H1 (cell line): ENCODE measurements at regions not wholly inside any gene's neighbourhood (a gene's known extent, or its start where the extent isn't known, plus 50 kb on each side); places are given as distances from the start of the nearest gene placed in this dataset.

Experiments
- CTCF ChIA-PET: fragments of 300-600 bp; sonication (Branson Sonifier 250); formaldehyde crosslinking; loops from one replicate; lab custom pipeline; 2021; ENCODE audit not compliant: partially characterized antibody; lab: Charles Lee
- POLR2A ChIA-PET: fragments of 300-600 bp; sonication (Branson Sonifier 250); formaldehyde crosslinking; loops from one replicate; lab custom pipeline; 2021; ENCODE audit warnings: inconsistent platforms; ENCODE audit not compliant: partially characterized antibody; lab: Charles Lee
- DNase-seq, 2 experiments: peaks; one replicate each; pipeline versions ENCODE4 v3.0.0 to v3.0.0-alpha.2; 2010 to 2022; ENCODE audit warnings: low spot score in 2 of 2, low read depth in 1 of 2, mixed read lengths in 1 of 2
- FAIRE-seq: peaks from 2 replicates; lab custom pipeline; 2011; peaks lifted over from hg19 to GRCh38; lab: Jason Lieb, UNC
- H2AFZ ChIP-seq: 2 replicates; pipeline ENCODE4 v1.8.1; 2012; ENCODE audit warnings: low read length, inconsistent platforms
- H2AK5ac ChIP-seq: 2 replicates; pipeline ENCODE4 v1.6.1; 2013; ENCODE audit warnings: low read depth, low read length
- H2BK120ac ChIP-seq: replicated peaks from 2 replicates; pipeline ENCODE3; 2013; ENCODE audit warnings: low read depth, low read length, inconsistent platforms
- H2BK12ac ChIP-seq: 2 replicates; pipeline ENCODE4 v1.6.1; 2013; ENCODE audit warnings: low read depth, low read length
- H2BK15ac ChIP-seq: 2 replicates; pipeline ENCODE4 v1.6.1; 2013; ENCODE audit warnings: low read length
- H2BK20ac ChIP-seq: 2 replicates; pipeline ENCODE4 v1.6.1; 2013; ENCODE audit warnings: low read length
- H2BK5ac ChIP-seq: 2 replicates; pipeline ENCODE4 v1.6.1; 2013; ENCODE audit warnings: low read depth, low read length
- H3K14ac ChIP-seq: 2 replicates; pipeline ENCODE4 v1.6.1; 2013; ENCODE audit warnings: inconsistent platforms; ENCODE audit not compliant: insufficient read length
- H3K18ac ChIP-seq: 2 replicates; pipeline ENCODE4 v1.6.1; 2013; ENCODE audit warnings: low read length; ENCODE audit errors: extremely low read depth
- H3K23ac ChIP-seq: 2 replicates; pipeline ENCODE4 v1.6.1; 2013; ENCODE audit warnings: inconsistent platforms; ENCODE audit not compliant: insufficient read length
- H3K23me2 ChIP-seq: 2 replicates; pipeline ENCODE4 v1.6.1; 2013; ENCODE audit warnings: low read depth, low read length
- H3K27ac ChIP-seq: 2 replicates; pipeline ENCODE4 v1.6.1; 2011; ENCODE audit warnings: low read depth, low read length, inconsistent platforms
- H3K27me3 ChIP-seq, 4 experiments: replicated peaks in 1 of 4; 1 replicate in 1 of 4; 2 replicates in 3 of 4; pipeline versions ENCODE4 v1.6.1 to v1.8.1; 2011 to 2013; ENCODE audit warnings: low read length in 3 of 4, mild to moderate bottlenecking in 3 of 4, inconsistent platforms in 2 of 4, mixed read lengths in 2 of 4, moderate library complexity in 1 of 4; ENCODE audit not compliant: control insufficient read depth in 3 of 4, insufficient read depth in 3 of 4; ENCODE audit errors: extremely low read depth in 1 of 4
- H3K36me3 ChIP-seq, 4 experiments: 2 replicates each; pipeline versions ENCODE4 v1.6.1 to v1.8.1; 2011 to 2013; ENCODE audit warnings: mild to moderate bottlenecking in 4 of 4, low read length in 3 of 4, moderate library complexity in 2 of 4, control low read depth in 1 of 4, inconsistent platforms in 1 of 4; ENCODE audit not compliant: insufficient read depth in 4 of 4, control insufficient read depth in 2 of 4
- H3K4ac ChIP-seq: replicated peaks from 2 replicates; pipeline ENCODE3; 2013; ENCODE audit warnings: low read length, low read depth, mixed read lengths, inconsistent platforms; ENCODE audit not compliant: insufficient read length
- H3K4me1 ChIP-seq, 4 experiments: replicated peaks in 1 of 4; 1 replicate in 1 of 4; 2 replicates in 3 of 4; pipeline versions ENCODE4 v1.6.1 to v1.8.1; 2011 to 2013; ENCODE audit warnings: low read length in 3 of 4, inconsistent platforms in 2 of 4, mixed read lengths in 1 of 4; ENCODE audit not compliant: insufficient read depth in 4 of 4, control insufficient read depth in 3 of 4
- H3K4me2 ChIP-seq, 2 experiments: 2 replicates each; pipeline versions ENCODE4 v1.6.1 to v1.8.1; 2011 to 2013; ENCODE audit warnings: low read depth in 2 of 2, low read length in 2 of 2, control low read depth in 1 of 2, inconsistent platforms in 1 of 2, mild to moderate bottlenecking in 1 of 2; ENCODE audit not compliant: insufficient read depth in 1 of 2
- H3K4me3 ChIP-seq, 4 experiments: fragments of 200-600, 300-600 bp in 1 of 4; sonication (generic), shearing (Covaris generic), sonication (Bioruptor Twin) in 1 of 4; 2 replicates each; pipeline versions ENCODE4 v1.5.1 to v1.8.1; 2011 to 2016; ENCODE audit warnings: low read length in 4 of 4, low read depth in 3 of 4, control low read depth in 2 of 4, inconsistent platforms in 2 of 4, mild to moderate bottlenecking in 2 of 4, mixed read lengths in 1 of 4, moderate library complexity in 1 of 4; ENCODE audit not compliant: insufficient read depth in 2 of 4; ENCODE audit errors: extremely low read depth in 1 of 4
- H3K56ac ChIP-seq: replicated peaks from 2 replicates; pipeline ENCODE3; 2013; ENCODE audit warnings: low read depth, mild to moderate bottlenecking, mixed read lengths, low read length, inconsistent platforms; ENCODE audit not compliant: insufficient read length
- H3K79me1 ChIP-seq: 2 replicates; pipeline ENCODE4 v1.6.1; 2013; ENCODE audit warnings: low read depth, low read length, control low read depth
- H3K79me2 ChIP-seq, 2 experiments: 2 replicates each; pipeline versions ENCODE4 v1.6.1 to v1.8.1; 2012 to 2013; ENCODE audit warnings: low read length in 2 of 2, mild to moderate bottlenecking in 2 of 2, inconsistent platforms in 1 of 2; ENCODE audit not compliant: insufficient read depth in 2 of 2, control insufficient read depth in 1 of 2
- H3K9ac ChIP-seq, 4 experiments: replicated peaks in 1 of 4; 1 replicate in 1 of 4; 2 replicates in 3 of 4; pipeline versions ENCODE4 v1.6.1 to v1.8.1; 2011 to 2013; ENCODE audit warnings: low read depth in 3 of 4, low read length in 3 of 4, control low read depth in 2 of 4, mild to moderate bottlenecking in 2 of 4, moderate library complexity in 2 of 4, inconsistent platforms in 1 of 4; ENCODE audit errors: extremely low read depth in 1 of 4
- H3K9me3 ChIP-seq, 2 experiments: 2 replicates each; pipeline versions ENCODE4 v1.6.1 to v1.8.1; 2012 to 2013; ENCODE audit warnings: mild to moderate bottlenecking in 2 of 2, moderate library complexity in 2 of 2, control low read depth in 1 of 2, inconsistent platforms in 1 of 2, low read depth in 1 of 2, low read length in 1 of 2, mixed read lengths in 1 of 2; ENCODE audit not compliant: insufficient read depth in 2 of 2
- H4K20me1 ChIP-seq, 2 experiments: replicated peaks in 1 of 2; 2 replicates each; pipeline versions ENCODE3 to v1.8.1; 2011 to 2013; ENCODE audit warnings: inconsistent platforms in 2 of 2, low read length in 2 of 2, mild to moderate bottlenecking in 1 of 2; ENCODE audit not compliant: insufficient read depth in 2 of 2, control insufficient read depth in 1 of 2
- H4K5ac ChIP-seq: 2 replicates; pipeline ENCODE4 v1.6.1; 2013; ENCODE audit warnings: low read length, low read depth, mixed read lengths, inconsistent platforms; ENCODE audit not compliant: insufficient read length
- H4K8ac ChIP-seq: 2 replicates; pipeline ENCODE4 v1.8.0; 2013; ENCODE audit warnings: mild to moderate bottlenecking, moderate library complexity, low read length, inconsistent platforms; ENCODE audit not compliant: insufficient read depth; ENCODE audit errors: extremely low read depth
- H4K91ac ChIP-seq: replicated peaks from 2 replicates; pipeline ENCODE3; 2013; ENCODE audit warnings: low read length, mixed read lengths, inconsistent platforms; ENCODE audit not compliant: insufficient read length
- RAD21 ChIP-seq, 2 experiments: IDR thresholded peaks in 1 of 2; conservative IDR thresholded peaks in 1 of 2; 2 replicates each; pipeline ENCODE4 v1.6.1; 2011; ENCODE audit warnings: low read depth in 2 of 2, low read length in 2 of 2, improper control_type of control experiment in 1 of 2, inconsistent platforms in 1 of 2, mild to moderate bottlenecking in 1 of 2, moderate library complexity in 1 of 2
- SP2 ChIP-seq: IDR thresholded peaks from 2 replicates; pipeline ENCODE4 v1.6.1; 2012; ENCODE audit warnings: mild to moderate bottlenecking, low read length, inconsistent platforms
- WGBS, 2 experiments: shearing (Covaris generic) in 1 of 2; methylation state at CpG; one replicate each; pipeline versions ENCODE4 v1.1.6 to v1.1.7; 2013 to 2015; ENCODE audit warnings: low lambda C conversion rate in 2 of 2, mixed read lengths in 2 of 2, inconsistent platforms in 1 of 2, low coverage in 1 of 2, missing lambda C conversion rate in 1 of 2; ENCODE audit not compliant: insufficient replicate concordance in 2 of 2, insufficient coverage in 1 of 2, insufficient read length in 1 of 2; ENCODE audit errors: extremely low coverage in 1 of 2, missing lambda C conversion rate in 1 of 2; 5-methylcytosine and 5-hydroxymethylcytosine counted together
- TF ChIP-seq, protein P1 (sequence below), 3 experiments: IDR thresholded peaks; 1 replicate in 2 of 3; 2 replicates in 1 of 3; pipeline versions ENCODE4 v1.5.1 to v1.6.1; 2011; ENCODE audit warnings: low read length in 3 of 3, mild to moderate bottlenecking in 3 of 3, inconsistent platforms in 2 of 3, low read depth in 1 of 3, moderate library complexity in 1 of 3; ENCODE audit not compliant: insufficient read depth in 1 of 3; ENCODE audit errors: control extremely low read depth in 1 of 3

DNA sequence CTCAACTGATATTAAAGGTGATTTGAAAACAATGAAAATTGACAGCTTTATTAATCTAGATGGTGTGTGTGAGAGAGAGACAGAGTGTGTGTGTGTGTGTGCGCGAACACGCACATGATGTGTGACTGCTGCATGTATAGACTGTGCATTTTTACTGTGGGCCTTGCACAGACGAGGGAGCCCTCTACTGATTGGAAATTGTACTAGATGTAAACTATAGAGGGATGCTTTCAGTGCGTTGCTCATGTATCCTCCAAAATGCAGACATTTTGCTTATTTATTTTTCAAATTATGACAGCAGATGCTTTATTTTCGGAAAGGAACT is 168.4 kb upstream of the GK2 start:
- peak overlapping the region; percentile 65 for H3K4ac ChIP-seq
- no peak overlapping the region for H2BK120ac ChIP-seq
- H2BK15ac ChIP-seq = no peak overlapping the region
- no peaks in the 10 kb centered on the region for H3K79me1 ChIP-seq
- H3K36me3 ChIP-seq = no peaks in the 10 kb centered on the region
- H4K20me1 ChIP-seq = no peaks in the 10 kb centered on the region
- no peaks in the 10 kb centered on the region for H3K9me3 ChIP-seq
- no peak overlapping the region for H3K56ac ChIP-seq
- no peak overlapping the region for H4K5ac ChIP-seq
- no peaks in the 10 kb centered on the region for H3K23me2 ChIP-seq
- no peaks in the 10 kb centered on the region for H3K79me2 ChIP-seq
- no peak overlapping the region for H2BK5ac ChIP-seq
- no peak overlapping the region for H2AK5ac ChIP-seq
- no peak overlapping the region for H2AFZ ChIP-seq
- no peak overlapping the region for H3K14ac ChIP-seq
- 0 out of 2 replicates have a peak overlapping the region, but pooled peaks have one; percentile 69 for H2BK12ac ChIP-seq
- CTCF ChIA-PET = interaction anchor here (0.6 to 2.9 kb wide), 13 partner anchors 9 to 620 kb away, joined by 3 to 12 read pairs (median 5); no protein-coding TSS in a partner anchor
- H4K8ac ChIP-seq = no peak overlapping the region
- H3K27ac ChIP-seq = no peak overlapping the region
- no peak overlapping the region for H2BK20ac ChIP-seq
- DNase-seq (no peak), FAIRE-seq (no peak)
- POLR2A ChIA-PET = no interaction called here
- peaks cover 0 to 2% (median 0%) of the 10 kb centered on the region in 4 experiments; a peak in 3 of 7 replicates for H3K4me1 ChIP-seq
- WGBS, 2 experiments = 68% methylated on average over 6 of the region's 6 CpGs; no CpG with 5 or more reads in 1 of the 2 experiments
- H3K18ac ChIP-seq = no peak overlapping the region
- no peak overlapping the region for H3K23ac ChIP-seq
- no peak overlapping the region for H3K4me3 ChIP-seq
- peak; percentile 74 to 76 for TF ChIP-seq RAD21 (IDR thresholded peaks at IDR 0.05 in 1 of 2, conservative IDR thresholded peaks at IDR 0.05 in 1 of 2; ENCODE audit: low read depth in 2 of 2, low read length in 2 of 2)
- TF ChIP-seq, protein P1, sequence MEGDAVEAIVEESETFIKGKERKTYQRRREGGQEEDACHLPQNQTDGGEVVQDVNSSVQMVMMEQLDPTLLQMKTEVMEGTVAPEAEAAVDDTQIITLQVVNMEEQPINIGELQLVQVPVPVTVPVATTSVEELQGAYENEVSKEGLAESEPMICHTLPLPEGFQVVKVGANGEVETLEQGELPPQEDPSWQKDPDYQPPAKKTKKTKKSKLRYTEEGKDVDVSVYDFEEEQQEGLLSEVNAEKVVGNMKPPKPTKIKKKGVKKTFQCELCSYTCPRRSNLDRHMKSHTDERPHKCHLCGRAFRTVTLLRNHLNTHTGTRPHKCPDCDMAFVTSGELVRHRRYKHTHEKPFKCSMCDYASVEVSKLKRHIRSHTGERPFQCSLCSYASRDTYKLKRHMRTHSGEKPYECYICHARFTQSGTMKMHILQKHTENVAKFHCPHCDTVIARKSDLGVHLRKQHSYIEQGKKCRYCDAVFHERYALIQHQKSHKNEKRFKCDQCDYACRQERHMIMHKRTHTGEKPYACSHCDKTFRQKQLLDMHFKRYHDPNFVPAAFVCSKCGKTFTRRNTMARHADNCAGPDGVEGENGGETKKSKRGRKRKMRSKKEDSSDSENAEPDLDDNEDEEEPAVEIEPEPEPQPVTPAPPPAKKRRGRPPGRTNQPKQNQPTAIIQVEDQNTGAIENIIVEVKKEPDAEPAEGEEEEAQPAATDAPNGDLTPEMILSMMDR (IDR thresholded peaks at IDR 0.05; ENCODE audit: control extremely low read depth in 1 of 3, insufficient read depth in 1 of 3, low read depth in 1 of 3, low read length in 3 of 3) = peak in 2 of 3 experiments; percentile 15 to 54; a peak in 2 of 4 replicates
- no peak for TF ChIP-seq SP2
- no peak overlapping the region for H4K91ac ChIP-seq
- H3K9ac ChIP-seq = no peak overlapping the region
- H3K27me3 ChIP-seq = no peaks in the 10 kb centered on the region
- H3K4me2 ChIP-seq = no peak overlapping the region
